SU-DHL-6 (cell line): ENCODE measurements at regions not wholly inside any gene's neighbourhood (a gene's known extent, or its start where the extent isn't known, plus 50 kb on each side); places are given as distances from the start of the nearest gene placed in this dataset.

Experiments used
- H2AFZ ChIP-seq: fragments of 200-600 bp; sonication (generic); 2 replicates; pipeline ENCODE4 v1.6.1; 2014; ENCODE audit warnings: low read depth, mild to moderate bottlenecking, moderate library complexity, mixed read lengths, antibody characterized with exemption, low read length; ENCODE audit not compliant: severe bottlenecking
- H3F3A ChIP-seq: fragments of 200-600 bp; shearing (Covaris generic); 2 replicates; pipeline ENCODE4 v1.6.0; 2016; ENCODE audit warnings: antibody characterized with exemption, mild to moderate bottlenecking; ENCODE audit not compliant: insufficient read depth
- H3K27ac ChIP-seq: fragments of 200-600 bp; sonication (generic); 2 replicates; pipeline ENCODE4 v1.5.1; 2016; ENCODE audit warnings: low read depth, mild to moderate bottlenecking, low read length, moderate library complexity, mixed read lengths
- H3K27me3 ChIP-seq: fragments of 200-600 bp; sonication (generic), shearing (Covaris generic); 2 replicates; pipeline ENCODE4 v1.6.0; 2014; ENCODE audit warnings: mild to moderate bottlenecking, low read length
- H3K36me3 ChIP-seq: fragments of 200-600 bp; sonication (generic); 2 replicates; pipeline ENCODE4 v1.6.1; 2014; ENCODE audit warnings: mild to moderate bottlenecking, low read length, mixed read lengths
- H3K4me2 ChIP-seq: fragments of 300-600, 200-600 bp; shearing (Covaris generic), sonication (generic); 2 replicates; pipeline ENCODE4 v1.6.0; 2014; ENCODE audit warnings: low read length, low read depth, mild to moderate bottlenecking; ENCODE audit not compliant: poor library complexity, severe bottlenecking
- H3K4me3 ChIP-seq: fragments of 200-600 bp; sonication (generic); 2 replicates; pipeline ENCODE4 v1.5.1; 2014; ENCODE audit warnings: antibody characterized with exemption, low read length, mild to moderate bottlenecking, mixed read lengths; ENCODE audit not compliant: insufficient read depth, poor library complexity, severe bottlenecking
- H3K79me2 ChIP-seq: fragments of 200-600 bp; sonication (generic); 2 replicates; pipeline ENCODE4 v1.6.1; 2014; ENCODE audit warnings: mild to moderate bottlenecking, low read length, moderate library complexity; ENCODE audit not compliant: insufficient read depth
- H3K9ac ChIP-seq: fragments of 200-600 bp; sonication (generic); 2 replicates; pipeline ENCODE4 v1.7.0; 2014; ENCODE audit warnings: mild to moderate bottlenecking, low read length
- H3K9me2 ChIP-seq: fragments of 200-600 bp; sonication (generic); replicated peaks from 2 replicates; pipeline ENCODE4 v1.6.1; 2014; ENCODE audit warnings: low read length; ENCODE audit not compliant: insufficient read depth
- H3K9me3 ChIP-seq: fragments of 200-600 bp; sonication (generic); 2 replicates; pipeline ENCODE4 v1.6.1; 2014; ENCODE audit warnings: low read length, mixed read lengths; ENCODE audit not compliant: insufficient read depth
- H4K20me1 ChIP-seq: fragments of 200-600 bp; sonication (generic); 2 replicates; pipeline ENCODE4 v1.6.1; 2014; ENCODE audit warnings: low read depth, mild to moderate bottlenecking, antibody characterized with exemption, low read length, moderate library complexity, mixed read lengths
- EZH2phosphoT487 ChIP-seq: fragments of 200-600 bp; sonication (generic), shearing (Covaris generic); conservative IDR thresholded peaks from 2 replicates; pipeline ENCODE4 v1.6.1; 2018; ENCODE audit warnings: mild to moderate bottlenecking, antibody characterized with exemption, low read length, moderate library complexity, mixed read lengths
- TF ChIP-seq, protein P1 (sequence below): fragments of 200-600 bp; sonication (generic); IDR thresholded peaks from one replicate; pipeline ENCODE4 v1.5.1; 2017; ENCODE audit warnings: antibody characterized with exemption, mild to moderate bottlenecking, low read length, moderate library complexity; ENCODE audit not compliant: insufficient read depth, poor library complexity, severe bottlenecking

DNA sequence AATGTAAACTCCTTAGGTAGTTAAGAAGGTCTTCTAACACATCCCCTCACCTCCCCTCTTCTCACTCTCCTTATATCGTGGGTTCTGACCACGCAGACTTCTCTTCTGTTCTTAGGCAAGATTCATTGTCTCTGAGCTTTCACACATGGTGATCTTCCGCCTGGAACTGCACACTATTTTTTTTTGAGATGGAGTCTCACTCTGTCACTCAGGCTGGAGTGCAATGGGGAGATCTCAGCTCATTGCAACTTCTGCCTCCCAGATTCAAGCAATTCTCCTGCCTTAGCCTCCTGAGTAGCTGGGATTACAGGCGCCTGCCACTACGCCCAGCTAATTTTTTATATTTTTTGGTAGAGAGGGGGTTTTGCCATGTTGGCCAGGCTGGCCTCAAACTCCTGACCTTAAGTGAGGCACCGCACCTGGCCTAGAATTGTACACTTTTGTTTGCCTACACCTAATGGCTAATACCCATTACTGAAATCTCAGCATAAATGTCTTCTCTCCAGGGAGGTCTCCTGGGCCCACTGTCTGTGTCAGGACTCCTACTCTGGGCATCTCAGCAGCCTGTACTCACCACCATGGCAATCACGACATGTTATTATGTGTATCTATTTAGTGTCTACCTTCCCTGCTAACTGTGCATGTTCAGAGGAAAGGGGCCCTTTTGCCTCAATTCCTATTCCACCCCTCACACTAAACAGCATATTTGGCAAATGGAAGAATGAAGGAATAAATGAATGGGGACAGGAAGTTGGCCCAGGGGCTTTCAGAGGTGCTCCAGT is 646.3 kb upstream of the DPP6 start:
- no peak overlapping the region for H3K9ac ChIP-seq
- no peaks in the 10 kb centered on the region for H3F3A ChIP-seq
- no peaks in the 10 kb centered on the region for H4K20me1 ChIP-seq
- no peaks in the 10 kb centered on the region for H3K9me3 ChIP-seq
- H3K27me3 ChIP-seq, result no peaks in the 10 kb centered on the region
- H2AFZ ChIP-seq, result no peak overlapping the region
- H3K4me2 ChIP-seq, result no peak overlapping the region
- H3K4me3 ChIP-seq, result no peak overlapping the region
- no peak for TF ChIP-seq EZH2phosphoT487
- no peak overlapping the region for H3K27ac ChIP-seq
- no peaks in the 10 kb centered on the region for H3K36me3 ChIP-seq
- H3K9me2 ChIP-seq, result no peaks in the 10 kb centered on the region
- no peaks in the 10 kb centered on the region for H3K79me2 ChIP-seq

DNA sequence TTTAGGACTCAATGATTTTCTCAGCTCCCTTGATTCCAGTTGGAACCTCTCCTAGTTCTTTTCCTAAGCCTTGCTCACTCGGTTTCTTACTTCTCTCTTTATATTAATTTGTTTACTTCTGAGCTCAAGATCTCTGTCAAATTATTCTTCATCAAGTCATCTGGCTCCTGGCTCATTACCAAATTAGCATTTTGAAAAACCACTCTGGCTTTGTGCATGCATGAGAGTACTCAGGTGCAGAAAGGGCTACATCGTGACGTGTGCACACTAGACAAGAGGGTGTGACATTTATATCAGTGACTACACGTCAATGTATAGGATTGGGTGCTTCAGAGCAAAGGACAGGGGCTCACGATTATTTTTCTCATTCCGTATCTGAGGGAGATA is 645.7 kb upstream of the DPP6 start:
- TF ChIP-seq, protein P1, sequence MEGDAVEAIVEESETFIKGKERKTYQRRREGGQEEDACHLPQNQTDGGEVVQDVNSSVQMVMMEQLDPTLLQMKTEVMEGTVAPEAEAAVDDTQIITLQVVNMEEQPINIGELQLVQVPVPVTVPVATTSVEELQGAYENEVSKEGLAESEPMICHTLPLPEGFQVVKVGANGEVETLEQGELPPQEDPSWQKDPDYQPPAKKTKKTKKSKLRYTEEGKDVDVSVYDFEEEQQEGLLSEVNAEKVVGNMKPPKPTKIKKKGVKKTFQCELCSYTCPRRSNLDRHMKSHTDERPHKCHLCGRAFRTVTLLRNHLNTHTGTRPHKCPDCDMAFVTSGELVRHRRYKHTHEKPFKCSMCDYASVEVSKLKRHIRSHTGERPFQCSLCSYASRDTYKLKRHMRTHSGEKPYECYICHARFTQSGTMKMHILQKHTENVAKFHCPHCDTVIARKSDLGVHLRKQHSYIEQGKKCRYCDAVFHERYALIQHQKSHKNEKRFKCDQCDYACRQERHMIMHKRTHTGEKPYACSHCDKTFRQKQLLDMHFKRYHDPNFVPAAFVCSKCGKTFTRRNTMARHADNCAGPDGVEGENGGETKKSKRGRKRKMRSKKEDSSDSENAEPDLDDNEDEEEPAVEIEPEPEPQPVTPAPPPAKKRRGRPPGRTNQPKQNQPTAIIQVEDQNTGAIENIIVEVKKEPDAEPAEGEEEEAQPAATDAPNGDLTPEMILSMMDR, result no peak
- Histone ChIP-seq H3K36me3 (no peaks in the 10 kb centered on the region), H4K20me1 (no peaks in the 10 kb centered on the region), H2AFZ (no peak overlapping the region), H3K9me2 (no peaks in the 10 kb centered on the region), H3K9me3 (no peaks in the 10 kb centered on the region), H3F3A (no peaks in the 10 kb centered on the region), H3K27me3 (no peaks in the 10 kb centered on the region), H3K9ac (no peak overlapping the region), H3K4me3 (no peak overlapping the region), H3K79me2 (no peaks in the 10 kb centered on the region), H3K27ac (no peak overlapping the region), H3K4me2 (no peak overlapping the region)

DNA sequence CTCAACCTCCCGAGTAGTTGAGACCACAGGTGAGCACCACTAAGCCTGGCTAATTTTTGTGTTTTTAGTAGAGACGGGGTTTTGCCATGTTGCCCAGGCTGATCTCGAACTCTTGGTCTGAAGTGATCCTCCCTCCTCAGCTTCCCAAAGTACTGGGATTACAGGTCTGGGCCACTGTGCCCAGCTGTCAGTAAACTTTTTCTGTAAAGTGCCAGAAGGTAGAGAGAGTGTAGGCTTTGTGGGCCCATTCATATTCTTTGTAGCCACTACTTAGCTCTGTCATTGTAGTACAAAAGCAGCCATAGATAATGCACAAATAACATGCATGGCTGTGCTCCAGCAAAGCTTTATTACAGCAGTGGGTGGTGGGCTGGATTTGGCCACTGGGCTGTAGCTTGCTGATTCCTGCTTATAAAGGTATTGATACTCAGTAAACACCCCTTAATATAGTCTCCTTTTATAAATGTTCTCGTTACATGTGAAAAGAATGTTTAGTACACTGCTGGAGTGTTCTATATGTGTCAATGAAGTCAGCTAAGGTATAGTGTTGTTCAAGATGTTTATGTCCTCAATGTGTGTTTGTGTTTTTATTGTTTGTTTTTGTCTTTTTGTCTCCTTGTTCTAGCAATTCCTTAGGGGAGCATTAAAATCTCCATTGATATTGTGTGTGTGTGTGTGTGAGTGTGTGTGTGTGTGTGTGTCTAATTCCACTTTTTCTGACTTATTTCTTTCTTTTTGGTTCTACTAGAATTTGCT is 644.7 kb upstream of the DPP6 start:
- no peak overlapping the region for H3K4me3 ChIP-seq
- H2AFZ ChIP-seq, result no peak overlapping the region
- no peaks in the 10 kb centered on the region for H3K79me2 ChIP-seq
- no peaks in the 10 kb centered on the region for H3K27me3 ChIP-seq
- no peaks in the 10 kb centered on the region for H3K36me3 ChIP-seq
- no peak overlapping the region for H3K27ac ChIP-seq
- H3K9ac ChIP-seq, result no peak overlapping the region
- no peak overlapping the region for H3K4me2 ChIP-seq
- no peaks in the 10 kb centered on the region for H3K9me3 ChIP-seq
- no peaks in the 10 kb centered on the region for H3K9me2 ChIP-seq
- no peaks in the 10 kb centered on the region for H3F3A ChIP-seq
- no peaks in the 10 kb centered on the region for H4K20me1 ChIP-seq
- no peak for TF ChIP-seq EZH2phosphoT487
- TF ChIP-seq, protein P1, result no peak
